ENCODE measurements at regions not wholly inside any gene's neighbourhood (a gene's known extent, or its start where the extent isn't known, plus 50 kb on each side); places are given as distances from the start of the nearest gene placed in this dataset.
A peak's percentile ranks its signal among the peaks of the same experiment; 100 is the strongest.

- H4K20me1 ChIP-seq (ENCODE audit: insufficient read depth, low read length) = no peaks in the 10 kb centered on the region
- no peaks in the 10 kb centered on the region for H3K27me3 ChIP-seq (ENCODE audit: insufficient read depth, low read length, poor library complexity)
- DNase-seq = no peak
- no peaks in the 10 kb centered on the region for H3K9me3 ChIP-seq (ENCODE audit: insufficient read depth, low read length, severe bottlenecking)
- H3K36me3 ChIP-seq (ENCODE audit: insufficient read depth, low read length) = no peaks in the 10 kb centered on the region
- ATAC-seq (ENCODE audit: insufficient read depth, low read depth) = no peak; the same call in 1 of the 3 replicates
- H3K4me2 ChIP-seq (ENCODE audit: insufficient read depth, low read length) = no peak overlapping the region
- H3K9ac ChIP-seq (ENCODE audit: low read depth, low read length) = no peak overlapping the region
- H2AFZ ChIP-seq (ENCODE audit: low read depth, low read length) = no peak overlapping the region
- H3K79me2 ChIP-seq (ENCODE audit: insufficient read depth, low read length) = no peaks in the 10 kb centered on the region
- peaks cover 17% of the 10 kb centered on the region for H3K4me1 ChIP-seq (ENCODE audit: insufficient read depth, low read length)
- peak overlapping the region; percentile 61 for H3K27ac ChIP-seq (ENCODE audit: low read length)
- TF ChIP-seq EZH2 (IDR thresholded peaks at IDR 0.05; ENCODE audit: borderline replicate concordance, low read depth, low read length, severe bottlenecking) = no peak
- no peak for TF ChIP-seq CTCF (IDR thresholded peaks at IDR 0.05; ENCODE audit: borderline replicate concordance, extremely low read depth, low read length, poor library complexity, severe bottlenecking)
- no peak overlapping the region for H3K4me3 ChIP-seq (ENCODE audit: low read depth in 1 of 2, low read length in 2 of 2)
Measured at GRCh38 chr13:104920091-104920490, 1615.4 kb downstream of the EFNB2 start.

- no peaks in the 10 kb centered on the region for H3K4me1 ChIP-seq (ENCODE audit: insufficient read depth, low read length)
- H3K9me3 ChIP-seq (ENCODE audit: insufficient read depth, low read length, severe bottlenecking) = peaks cover 5% of the 10 kb centered on the region
- DNase-seq = no peak
- H3K79me2 ChIP-seq (ENCODE audit: insufficient read depth, low read length) = no peaks in the 10 kb centered on the region
- ATAC-seq (ENCODE audit: insufficient read depth, low read depth) = no peak
- no peak overlapping the region for H3K4me2 ChIP-seq (ENCODE audit: insufficient read depth, low read length)
- no peaks in the 10 kb centered on the region for H4K20me1 ChIP-seq (ENCODE audit: insufficient read depth, low read length)
- H3K36me3 ChIP-seq (ENCODE audit: insufficient read depth, low read length) = no peaks in the 10 kb centered on the region
- H3K9ac ChIP-seq (ENCODE audit: low read depth, low read length) = no peak overlapping the region
- no peak overlapping the region for H2AFZ ChIP-seq (ENCODE audit: low read depth, low read length)
- no peak overlapping the region for H3K4me3 ChIP-seq (ENCODE audit: low read depth in 1 of 2, low read length in 2 of 2)
- TF ChIP-seq EZH2 (IDR thresholded peaks at IDR 0.05; ENCODE audit: borderline replicate concordance, low read depth, low read length, severe bottlenecking) (no peak), CTCF (IDR thresholded peaks at IDR 0.05; ENCODE audit: borderline replicate concordance, extremely low read depth, low read length, poor library complexity, severe bottlenecking) (no peak)
- H3K27ac ChIP-seq (ENCODE audit: low read length) = no peak overlapping the region
- H3K27me3 ChIP-seq (ENCODE audit: insufficient read depth, low read length, poor library complexity) = no peaks in the 10 kb centered on the region
Measured at GRCh38 chr13:104900191-104900817, 1635.2 kb downstream of the EFNB2 start.

GRCh38 chr13:104898484-104898883, 1637.0 kb downstream of the EFNB2 start:
- no peak for TF ChIP-seq CTCF (IDR thresholded peaks at IDR 0.05; ENCODE audit: borderline replicate concordance, extremely low read depth, low read length, poor library complexity, severe bottlenecking)
- TF ChIP-seq EZH2 (IDR thresholded peaks at IDR 0.05; ENCODE audit: borderline replicate concordance, low read depth, low read length, severe bottlenecking) = no peak
- no peak overlapping the region for H3K27ac ChIP-seq (ENCODE audit: low read length)

More at GRCh38 chr13:104898484-104898883, 1637.0 kb downstream of the EFNB2 start:
- H3K27me3 ChIP-seq (ENCODE audit: insufficient read depth, low read length, poor library complexity) = no peaks in the 10 kb centered on the region
- H3K79me2 ChIP-seq (ENCODE audit: insufficient read depth, low read length) = no peaks in the 10 kb centered on the region
- H3K4me2 ChIP-seq (ENCODE audit: insufficient read depth, low read length) = no peak overlapping the region
- DNase-seq (no peak), ATAC-seq (ENCODE audit: insufficient read depth, low read depth) (no peak)
- H3K9me3 ChIP-seq (ENCODE audit: insufficient read depth, low read length, severe bottlenecking) = peaks cover 5% of the 10 kb centered on the region
- H2AFZ ChIP-seq (ENCODE audit: low read depth, low read length) = no peak overlapping the region
- H3K4me3 ChIP-seq (ENCODE audit: low read depth in 1 of 2, low read length in 2 of 2) = no peak overlapping the region
- no peaks in the 10 kb centered on the region for H3K36me3 ChIP-seq (ENCODE audit: insufficient read depth, low read length)
- H4K20me1 ChIP-seq (ENCODE audit: insufficient read depth, low read length) = no peaks in the 10 kb centered on the region
- H3K9ac ChIP-seq (ENCODE audit: low read depth, low read length) = no peak overlapping the region
- no peaks in the 10 kb centered on the region for H3K4me1 ChIP-seq (ENCODE audit: insufficient read depth, low read length)
